ENCODE measurements at regions not wholly inside any gene's neighbourhood (a gene's known extent, or its start where the extent isn't known, plus 50 kb on each side); places are given as distances from the start of the nearest gene placed in this dataset.

DNA sequence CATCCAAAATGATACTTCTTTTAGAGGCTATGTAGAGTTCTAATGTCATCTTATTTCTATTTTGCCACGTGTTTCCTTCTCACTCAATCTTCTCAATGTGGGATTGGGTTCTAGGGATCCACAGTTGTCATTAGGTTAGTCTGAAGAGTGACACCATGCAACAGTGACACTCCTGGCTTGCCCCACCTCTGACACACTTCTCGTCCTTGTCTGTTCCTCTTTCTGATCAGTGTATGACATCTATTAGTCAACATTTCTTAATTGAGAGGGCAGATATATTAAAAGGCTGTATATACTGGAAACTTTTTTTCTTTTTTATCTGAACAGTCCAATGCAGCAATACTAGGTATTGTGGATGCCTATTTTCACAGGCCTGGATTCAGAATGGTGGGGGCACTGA lies 67.6 kb upstream of the GYPA start:
- H3K9ac ChIP-seq, result no peak overlapping the region
- DNase-seq (ENCODE audit: low spot score), result no peak
- H3K9me3 Mint-ChIP-seq, result no peaks in the 10 kb centered on the region
- H3K27me3 ChIP-seq, result no peaks in the 10 kb centered on the region
- no peak for TF ChIP-seq EZH2phosphoT487 (IDR thresholded peaks at IDR 0.05)
- no peak for TF ChIP-seq EZH2 (IDR thresholded peaks at IDR 0.05)
- TF ChIP-seq, protein P1, sequence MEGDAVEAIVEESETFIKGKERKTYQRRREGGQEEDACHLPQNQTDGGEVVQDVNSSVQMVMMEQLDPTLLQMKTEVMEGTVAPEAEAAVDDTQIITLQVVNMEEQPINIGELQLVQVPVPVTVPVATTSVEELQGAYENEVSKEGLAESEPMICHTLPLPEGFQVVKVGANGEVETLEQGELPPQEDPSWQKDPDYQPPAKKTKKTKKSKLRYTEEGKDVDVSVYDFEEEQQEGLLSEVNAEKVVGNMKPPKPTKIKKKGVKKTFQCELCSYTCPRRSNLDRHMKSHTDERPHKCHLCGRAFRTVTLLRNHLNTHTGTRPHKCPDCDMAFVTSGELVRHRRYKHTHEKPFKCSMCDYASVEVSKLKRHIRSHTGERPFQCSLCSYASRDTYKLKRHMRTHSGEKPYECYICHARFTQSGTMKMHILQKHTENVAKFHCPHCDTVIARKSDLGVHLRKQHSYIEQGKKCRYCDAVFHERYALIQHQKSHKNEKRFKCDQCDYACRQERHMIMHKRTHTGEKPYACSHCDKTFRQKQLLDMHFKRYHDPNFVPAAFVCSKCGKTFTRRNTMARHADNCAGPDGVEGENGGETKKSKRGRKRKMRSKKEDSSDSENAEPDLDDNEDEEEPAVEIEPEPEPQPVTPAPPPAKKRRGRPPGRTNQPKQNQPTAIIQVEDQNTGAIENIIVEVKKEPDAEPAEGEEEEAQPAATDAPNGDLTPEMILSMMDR (IDR thresholded peaks at IDR 0.05), result no peak
- no peaks in the 10 kb centered on the region for H3K27me3 Mint-ChIP-seq (ENCODE audit: insufficient read depth, low read depth)
- H3K27ac Mint-ChIP-seq, result no peak overlapping the region
- H3K4me2 ChIP-seq, result no peak overlapping the region
- no peak overlapping the region for H3K4me3 Mint-ChIP-seq
- no peaks in the 10 kb centered on the region for H4K20me1 ChIP-seq (ENCODE audit: low read depth)
- no peaks in the 10 kb centered on the region for H3K36me3 Mint-ChIP-seq
- H3K4me1 Mint-ChIP-seq, result no peaks in the 10 kb centered on the region
- no peak overlapping the region for H2AFZ ChIP-seq (replicated peaks)
- no peaks in the 10 kb centered on the region for H3K9me3 ChIP-seq (ENCODE audit: low read depth)
- no peak overlapping the region for H3K27ac ChIP-seq
- H3K4me1 ChIP-seq, result no peaks in the 10 kb centered on the region
- H3K36me3 ChIP-seq, result no peaks in the 10 kb centered on the region
- H3F3A ChIP-seq (ENCODE audit: low read depth), result no peaks in the 10 kb centered on the region
- no peak overlapping the region for H3K4me3 ChIP-seq
- no peaks in the 10 kb centered on the region for H3K79me2 ChIP-seq (ENCODE audit: low read depth)

DNA sequence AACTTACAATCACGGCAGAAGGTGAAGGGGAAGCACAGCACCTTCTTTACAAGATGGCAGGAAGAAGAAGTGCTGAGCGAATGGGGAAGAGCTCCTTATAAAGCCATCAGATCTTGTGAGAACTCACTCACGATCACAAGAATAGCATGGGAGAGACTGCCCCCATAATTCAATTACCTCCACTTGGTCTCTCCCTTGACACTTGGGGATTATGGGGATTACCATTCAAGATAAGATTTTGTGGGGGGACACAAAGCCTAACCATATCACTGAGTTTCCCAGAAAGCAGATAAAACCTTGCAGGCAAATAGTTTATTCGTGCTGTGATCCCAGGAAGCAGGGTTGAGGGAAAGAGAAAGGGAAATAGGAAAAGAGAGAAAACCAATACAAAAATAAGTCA lies 69.0 kb upstream of the GYPA start:
- H3F3A ChIP-seq (ENCODE audit: low read depth), result no peaks in the 10 kb centered on the region
- H3K4me3 Mint-ChIP-seq, result no peak overlapping the region
- no peaks in the 10 kb centered on the region for H3K79me2 ChIP-seq (ENCODE audit: low read depth)
- no peak overlapping the region for H3K4me3 ChIP-seq
- no peak overlapping the region for H3K4me2 ChIP-seq
- no peak overlapping the region for H3K27ac ChIP-seq
- H3K9me3 ChIP-seq (ENCODE audit: low read depth), result no peaks in the 10 kb centered on the region
- TF ChIP-seq EZH2phosphoT487 (IDR thresholded peaks at IDR 0.05) (no peak), EZH2 (IDR thresholded peaks at IDR 0.05) (no peak)
- TF ChIP-seq, protein P1 (IDR thresholded peaks at IDR 0.05), result no peak
- DNase-seq (ENCODE audit: low spot score), result no peak
- no peak overlapping the region for H3K27ac Mint-ChIP-seq
- no peaks in the 10 kb centered on the region for H3K36me3 ChIP-seq
- H3K36me3 Mint-ChIP-seq, result no peaks in the 10 kb centered on the region
- no peaks in the 10 kb centered on the region for H3K4me1 Mint-ChIP-seq
- no peak overlapping the region for H2AFZ ChIP-seq (replicated peaks)
- H3K9me3 Mint-ChIP-seq, result no peaks in the 10 kb centered on the region
- no peak overlapping the region for H3K9ac ChIP-seq
- H3K4me1 ChIP-seq, result no peaks in the 10 kb centered on the region
- no peaks in the 10 kb centered on the region for H3K27me3 ChIP-seq
- H4K20me1 ChIP-seq (ENCODE audit: low read depth), result no peaks in the 10 kb centered on the region
- no peaks in the 10 kb centered on the region for H3K27me3 Mint-ChIP-seq (ENCODE audit: insufficient read depth, low read depth)

DNA sequence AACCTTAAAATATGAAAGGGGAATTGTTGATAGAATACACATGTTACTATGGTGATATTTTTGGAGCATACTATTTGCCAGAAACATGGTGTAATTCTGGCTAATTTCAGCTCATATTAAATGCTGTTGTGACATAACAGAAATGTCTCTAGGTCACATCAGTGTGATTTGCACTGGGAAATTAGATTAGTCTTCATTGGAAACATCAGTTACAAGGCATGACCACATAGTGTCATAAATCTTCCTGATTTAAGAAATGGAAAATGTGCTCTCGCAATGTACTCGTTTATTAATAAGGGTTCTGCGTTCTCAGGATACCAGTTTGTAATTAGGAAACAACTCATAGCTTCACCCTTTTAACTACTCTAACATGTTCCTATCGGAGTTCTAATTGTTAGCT lies 72.9 kb upstream of the GYPA start:
- Histone ChIP-seq H3K27me3 (no peaks in the 10 kb centered on the region), H3K9me3 (ENCODE audit: low read depth) (no peaks in the 10 kb centered on the region), H3K9ac (no peak overlapping the region), H3K4me2 (no peak overlapping the region), H3K79me2 (ENCODE audit: low read depth) (no peaks in the 10 kb centered on the region), H3K4me1 (no peaks in the 10 kb centered on the region), H3K36me3 (no peaks in the 10 kb centered on the region), H3K27ac (no peak overlapping the region), H2AFZ (replicated peaks) (no peak overlapping the region), H4K20me1 (ENCODE audit: low read depth) (no peaks in the 10 kb centered on the region), H3F3A (ENCODE audit: low read depth) (no peaks in the 10 kb centered on the region), H3K4me3 (no peak overlapping the region)
- no peak overlapping the region for H3K4me3 Mint-ChIP-seq
- no peaks in the 10 kb centered on the region for H3K27me3 Mint-ChIP-seq (ENCODE audit: insufficient read depth, low read depth)
- H3K36me3 Mint-ChIP-seq, result no peaks in the 10 kb centered on the region
- no peaks in the 10 kb centered on the region for H3K4me1 Mint-ChIP-seq
- H3K27ac Mint-ChIP-seq, result no peak overlapping the region
- TF ChIP-seq EZH2 (IDR thresholded peaks at IDR 0.05) (no peak), EZH2phosphoT487 (IDR thresholded peaks at IDR 0.05) (no peak)
- TF ChIP-seq, protein P1 (IDR thresholded peaks at IDR 0.05), result no peak
- peaks cover 3% of the 10 kb centered on the region for H3K9me3 Mint-ChIP-seq
- no peak for DNase-seq (ENCODE audit: low spot score)

GRCh38 chr4:144223149-144223548 lies 82.6 kb upstream of the GYPA start:
- Histone ChIP-seq H3K4me3 (no peak overlapping the region), H3K27me3 (no peaks in the 10 kb centered on the region), H3F3A (ENCODE audit: low read depth) (no peaks in the 10 kb centered on the region), H3K4me2 (no peak overlapping the region), H3K79me2 (ENCODE audit: low read depth) (no peaks in the 10 kb centered on the region), H3K9ac (no peak overlapping the region), H3K4me1 (no peaks in the 10 kb centered on the region), H3K9me3 (ENCODE audit: low read depth) (no peaks in the 10 kb centered on the region), H2AFZ (replicated peaks) (no peak overlapping the region), H3K36me3 (no peaks in the 10 kb centered on the region), H3K27ac (no peak overlapping the region), H4K20me1 (ENCODE audit: low read depth) (no peaks in the 10 kb centered on the region)
- Mint-ChIP-seq H3K36me3 (no peaks in the 10 kb centered on the region), H3K27ac (no peak overlapping the region), H3K9me3 (no peaks in the 10 kb centered on the region), H3K4me3 (no peak overlapping the region), H3K27me3 (ENCODE audit: insufficient read depth, low read depth) (no peaks in the 10 kb centered on the region), H3K4me1 (no peaks in the 10 kb centered on the region)
- no peak for DNase-seq (ENCODE audit: low spot score)
- TF ChIP-seq EZH2phosphoT487 (IDR thresholded peaks at IDR 0.05), result no peak
- TF ChIP-seq, protein P1 (IDR thresholded peaks at IDR 0.05), result no peak
- TF ChIP-seq EZH2 (IDR thresholded peaks at IDR 0.05), result no peak
